ENCODE measurements at regions not wholly inside any gene's neighbourhood (a gene's known extent, or its start where the extent isn't known, plus 50 kb on each side); places are given as distances from the start of the nearest gene placed in this dataset.

DNA sequence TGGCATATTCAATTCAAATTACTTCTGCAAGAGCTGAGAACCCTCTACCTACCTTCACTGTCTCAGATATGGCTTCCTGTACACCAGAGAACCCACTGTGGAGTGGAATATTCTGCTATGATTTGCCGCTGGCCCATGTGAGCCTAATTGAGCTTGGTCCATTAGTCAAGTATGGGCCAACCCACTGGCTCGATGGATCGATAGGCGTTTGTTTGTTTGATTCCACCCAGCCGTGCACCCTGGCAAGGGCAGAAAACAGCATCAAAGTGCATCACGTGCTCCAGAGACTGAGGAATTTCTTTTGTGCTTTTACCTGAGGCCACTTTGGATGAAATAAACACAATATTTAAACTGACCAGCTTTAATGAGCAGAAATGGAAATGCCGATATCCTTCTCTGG is 426.3 kb downstream of the AACS start:
- no peak for DNase-seq (ENCODE audit: low read depth in 2 of 2)

DNA sequence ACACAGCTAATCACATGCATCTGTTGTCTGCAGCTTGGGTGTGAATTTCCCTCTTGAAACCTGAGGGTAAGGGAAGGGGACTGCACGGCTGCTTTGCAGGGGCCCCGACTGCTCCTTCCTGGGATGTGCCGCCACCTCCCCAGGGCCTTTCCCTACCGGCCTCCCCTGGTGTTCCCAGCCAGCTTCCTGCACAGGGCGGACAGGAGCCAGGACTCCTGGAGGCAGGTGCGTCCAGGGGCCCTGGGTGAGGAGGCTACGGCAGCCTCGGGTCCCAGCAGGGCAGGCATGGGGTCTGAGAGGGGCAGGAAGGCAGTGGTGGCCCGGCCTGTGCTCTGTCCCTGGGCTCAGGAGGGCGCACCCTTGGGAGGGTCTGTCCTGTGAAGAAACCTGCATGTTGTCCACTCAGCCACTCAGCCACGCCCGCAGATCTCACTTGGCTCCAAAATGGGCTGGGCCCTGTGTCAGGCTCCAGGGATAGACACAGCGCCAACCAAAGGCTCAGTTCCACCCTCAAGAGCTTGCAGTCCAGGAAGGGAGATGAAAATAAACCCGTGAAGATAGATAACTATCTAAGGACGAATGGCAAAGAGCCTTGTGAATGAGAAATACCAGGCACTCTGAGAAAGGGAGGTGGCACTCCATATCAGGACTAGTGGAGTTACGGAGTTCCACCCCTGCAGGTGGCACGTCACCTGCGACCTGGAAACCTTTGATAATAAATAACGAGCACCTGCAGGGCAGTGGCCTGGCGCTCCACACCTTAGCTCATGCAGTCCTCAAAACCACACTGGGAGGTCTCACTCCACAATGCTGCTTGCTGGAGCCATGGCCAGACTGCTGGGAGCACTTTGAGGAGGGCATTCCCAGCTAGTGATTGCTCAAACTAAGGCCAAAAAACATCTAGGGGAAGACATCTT is 427.4 kb downstream of the AACS start:
- no peak for DNase-seq (ENCODE audit: low read depth in 2 of 2)

GRCh38 chr12:125493704-125494308 is 428.6 kb downstream of the AACS start:
- no peak for DNase-seq (ENCODE audit: low read depth in 2 of 2)

DNA sequence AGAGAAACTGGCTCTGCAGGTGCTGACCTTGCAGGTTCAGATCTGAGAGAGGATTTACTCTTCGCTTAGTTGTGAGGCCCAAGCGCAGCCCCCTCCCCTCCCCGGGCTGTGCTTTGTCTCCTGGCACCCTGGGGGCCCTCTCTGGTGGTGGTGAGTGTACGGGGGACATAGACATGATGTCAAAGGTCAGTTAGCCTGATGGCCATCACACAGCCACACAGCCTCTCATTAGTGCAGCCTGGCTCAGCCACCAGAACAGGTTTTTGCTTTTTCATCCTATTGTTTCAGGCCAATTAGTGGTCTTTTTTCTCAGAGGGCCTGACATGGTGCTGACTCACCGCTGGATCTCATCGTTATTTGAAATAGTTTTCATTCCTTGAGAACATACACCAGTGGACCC is 437.9 kb downstream of the AACS start:
- DNase-seq (ENCODE audit: low read depth in 2 of 2), result no peak

DNA sequence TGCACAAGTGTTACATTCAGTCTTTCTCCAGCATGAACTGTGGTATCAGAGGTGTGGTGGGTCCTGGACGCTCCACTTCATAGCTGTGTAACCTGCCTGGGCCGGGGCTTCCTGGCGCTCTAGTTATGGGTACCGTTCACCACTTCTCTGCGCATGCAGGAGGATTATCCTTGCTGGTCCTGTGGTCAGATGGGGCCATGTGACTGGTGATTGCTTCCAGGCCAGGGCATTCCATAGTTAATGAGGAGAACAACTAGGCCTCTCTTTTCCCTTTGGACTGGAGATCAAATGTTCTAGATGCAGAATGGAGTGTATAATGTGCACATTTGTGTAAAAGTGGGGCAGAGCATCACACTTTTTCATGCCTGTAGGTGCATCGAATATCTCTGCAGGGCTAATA is 444.0 kb downstream of the AACS start:
- DNase-seq (ENCODE audit: low read depth in 2 of 2), result no peak

DNA sequence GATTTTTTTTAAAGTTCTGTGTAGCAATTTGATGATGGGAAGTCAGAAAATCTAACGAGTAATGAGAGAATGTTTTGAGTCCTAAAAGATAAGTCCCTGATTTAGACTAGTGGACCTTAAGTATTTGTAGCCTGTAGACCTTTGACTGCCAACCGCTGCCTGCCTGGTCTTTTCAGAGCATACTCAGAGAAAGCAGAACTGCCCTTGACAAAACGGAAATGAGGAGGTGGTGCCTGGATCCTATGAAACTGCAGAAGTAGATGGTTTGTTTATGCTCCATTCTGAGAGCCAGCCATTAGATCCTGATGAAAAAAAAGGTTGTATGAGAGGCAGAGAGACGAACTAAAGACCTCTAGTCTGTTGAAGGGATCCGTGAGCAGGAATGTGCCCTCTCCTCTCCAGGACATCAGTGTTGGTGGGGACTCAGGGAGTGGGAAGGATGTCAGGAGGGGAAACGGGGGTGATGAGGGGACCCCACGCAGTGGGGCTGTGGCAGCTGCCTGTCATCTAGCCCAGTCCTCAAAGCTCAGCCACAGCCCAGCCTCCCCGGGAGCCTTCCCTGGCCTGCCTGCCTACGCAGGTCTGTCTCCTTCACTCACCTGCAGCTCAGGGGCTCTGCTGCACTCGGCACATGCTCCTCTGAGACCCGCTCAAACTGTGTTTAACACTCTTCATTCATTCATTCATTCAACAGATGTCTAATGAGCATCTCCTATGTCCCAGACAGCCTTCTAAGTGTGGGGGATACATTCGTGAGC is 447.5 kb downstream of the AACS start:
- DNase-seq (ENCODE audit: low read depth in 2 of 2), result no peak

DNA sequence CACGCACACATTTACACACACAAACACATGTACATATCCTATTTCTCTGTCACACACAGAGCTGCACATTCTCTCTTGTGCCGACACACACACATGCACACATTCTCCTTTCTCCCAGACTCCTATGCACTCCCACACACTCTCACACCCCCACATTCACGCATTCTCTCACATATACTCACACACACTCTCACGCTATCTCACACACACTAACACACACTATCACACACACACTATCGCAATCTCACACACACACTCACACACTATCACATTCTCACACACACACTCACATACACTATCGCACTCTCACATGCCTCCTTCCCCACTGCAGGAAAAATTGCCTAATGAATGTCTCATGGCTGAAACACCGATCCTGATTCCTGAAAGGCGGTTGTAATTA is 450.7 kb downstream of the AACS start:
- DNase-seq (ENCODE audit: low read depth in 2 of 2), result no peak

DNA sequence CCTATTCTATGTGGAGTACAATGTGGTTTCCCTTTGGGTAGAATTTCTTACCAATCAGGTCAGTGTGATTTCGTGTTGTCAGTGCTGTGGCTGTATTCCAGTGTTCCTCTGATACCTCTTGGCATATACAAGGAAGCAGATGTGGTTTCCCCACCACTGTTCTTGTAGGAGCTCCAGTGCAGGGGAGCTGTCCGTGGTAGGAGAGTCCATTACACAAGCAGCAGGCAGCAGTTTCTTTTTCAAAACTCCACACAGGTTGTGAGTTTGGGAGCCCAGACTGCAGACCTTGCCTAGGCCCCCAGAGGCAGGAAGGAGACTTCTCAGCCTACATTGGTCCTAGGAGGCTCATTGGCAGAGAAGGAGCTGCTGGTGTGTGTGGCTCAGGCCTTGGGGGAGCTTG is 452.8 kb downstream of the AACS start:
- no peak for DNase-seq (ENCODE audit: low read depth in 2 of 2)

GRCh38 chr12:125519026-125519651 is 453.9 kb downstream of the AACS start:
- DNase-seq (ENCODE audit: low read depth in 2 of 2), result no peak

- DNase-seq (ENCODE audit: low read depth in 2 of 2), result no peak
These were observed 460.6 kb downstream of the AACS start for GRCh38 chr12:125525879-125526278.

- DNase-seq (ENCODE audit: low read depth in 2 of 2), result no peak
These were observed 463.0 kb downstream of the AACS start for GRCh38 chr12:125528281-125528680.

- DNase-seq (ENCODE audit: low read depth in 2 of 2), result no peak
These were observed 465.0 kb downstream of the AACS start for GRCh38 chr12:125530201-125530600.

GRCh38 chr12:125530876-125531275 is 465.6 kb downstream of the AACS start:
- DNase-seq (ENCODE audit: low read depth in 2 of 2), result no peak

DNA sequence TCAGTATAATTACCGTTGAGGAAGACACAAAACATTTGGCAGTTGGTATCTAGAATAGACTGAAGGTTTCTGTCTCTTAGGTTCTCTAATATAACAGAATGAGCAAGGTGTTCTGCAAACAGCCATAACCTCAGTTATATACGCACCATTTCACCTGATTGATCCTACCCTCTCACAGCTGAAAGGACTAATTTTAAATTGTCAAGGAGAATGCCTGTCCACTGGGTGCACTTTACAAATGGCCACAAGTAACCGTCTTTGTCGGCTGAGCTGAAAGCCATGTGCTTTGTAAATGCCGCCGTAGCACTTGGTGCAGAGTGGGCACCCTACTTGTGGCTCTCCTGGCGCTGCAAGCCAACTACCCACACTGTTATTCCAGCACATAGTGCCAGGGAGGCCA is 466.3 kb downstream of the AACS start:
- DNase-seq (ENCODE audit: low read depth in 2 of 2), result no peak

DNA sequence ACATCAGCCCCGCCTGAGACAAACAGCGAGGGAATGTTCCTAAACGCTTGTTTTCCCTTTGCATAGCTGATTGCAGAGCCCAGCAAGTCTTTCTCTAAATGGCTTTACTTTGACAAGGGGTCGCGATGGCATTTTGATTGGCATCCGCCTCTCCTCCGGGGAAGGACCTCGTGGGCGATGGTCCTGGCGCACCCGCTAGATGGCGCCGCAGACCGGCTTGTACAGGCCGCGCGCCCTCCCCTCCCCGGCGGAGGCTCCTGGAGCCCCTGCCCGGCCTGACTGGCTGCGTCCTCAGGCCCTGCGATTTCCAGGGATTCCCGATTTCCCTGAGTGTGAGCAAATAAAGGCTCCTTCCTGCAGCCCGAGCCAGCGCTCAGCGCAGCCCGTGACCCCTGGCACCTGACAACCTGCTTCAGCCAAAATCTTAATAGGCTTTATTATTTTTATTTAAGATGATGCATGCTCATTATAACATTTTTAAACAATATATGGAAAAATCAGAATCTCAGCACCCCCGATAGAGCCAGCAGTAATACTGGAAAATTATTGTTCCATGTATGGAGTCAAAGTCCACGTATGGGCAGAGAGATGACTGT is 468.3 kb downstream of the AACS start:
- DNase-seq (ENCODE audit: low read depth in 2 of 2), result peak; percentile 10 to 22

GRCh38 chr12:125538401-125539199 is 473.4 kb downstream of the AACS start:
- no peak for DNase-seq (ENCODE audit: low read depth in 2 of 2)

- DNase-seq (ENCODE audit: low read depth in 2 of 2), result no peak
These were observed 475.5 kb downstream of the AACS start for GRCh38 chr12:125540580-125541204.

- DNase-seq (ENCODE audit: low read depth in 2 of 2), result no peak
These were observed 479.7 kb downstream of the AACS start for GRCh38 chr12:125544960-125545359.

GRCh38 chr12:125549171-125549570 is 483.9 kb downstream of the AACS start:
- DNase-seq (ENCODE audit: low read depth in 2 of 2), result no peak

DNA sequence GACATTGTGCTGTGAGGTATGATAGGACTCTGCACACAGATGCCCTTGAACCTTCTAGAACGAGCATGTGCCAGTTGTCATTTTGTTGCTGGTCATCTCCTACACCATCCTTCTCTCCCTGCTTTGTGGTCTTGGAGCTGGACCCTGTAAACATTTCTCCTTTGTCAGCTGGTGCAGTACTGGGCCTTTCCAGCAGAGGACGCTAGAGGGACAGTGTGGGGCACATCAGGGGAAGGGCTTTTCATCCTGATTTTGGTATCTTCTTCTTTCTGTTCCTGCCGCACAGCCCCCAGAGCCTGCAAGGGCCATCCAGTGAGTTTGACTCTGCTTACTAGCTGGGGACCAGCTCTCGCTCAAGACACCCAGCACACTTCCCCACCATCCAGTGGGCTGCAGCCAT is 484.6 kb downstream of the AACS start:
- DNase-seq (ENCODE audit: low read depth in 2 of 2), result no peak

Measured in lung microvascular endothelial cell (primary cell).